Activated CD4-positive, alpha-beta T cell treated with anti-CD3 and anti-CD28 coated beads, Interleukin-2, amount 50 U/mL, for 48 hours (primary cell): ENCODE measurements at regions not wholly inside any gene's neighbourhood (a gene's known extent, or its start where the extent isn't known, plus 50 kb on each side); places are given as distances from the start of the nearest gene placed in this dataset.
"Not testable (repeated sequence)": the region's sequence is repeated elsewhere in the genome, so short reads cannot be mapped to it uniquely, and the experiment has no call there.

Experiments used
- DNase-seq, 2 experiments: peaks; one replicate each; pipeline ENCODE4 v3.0.0-alpha.2; 2020

GRCh38 chr10:37067576-37067975 is 57.8 kb upstream of the ANKRD30A start:
- DNase-seq: no peak

DNA sequence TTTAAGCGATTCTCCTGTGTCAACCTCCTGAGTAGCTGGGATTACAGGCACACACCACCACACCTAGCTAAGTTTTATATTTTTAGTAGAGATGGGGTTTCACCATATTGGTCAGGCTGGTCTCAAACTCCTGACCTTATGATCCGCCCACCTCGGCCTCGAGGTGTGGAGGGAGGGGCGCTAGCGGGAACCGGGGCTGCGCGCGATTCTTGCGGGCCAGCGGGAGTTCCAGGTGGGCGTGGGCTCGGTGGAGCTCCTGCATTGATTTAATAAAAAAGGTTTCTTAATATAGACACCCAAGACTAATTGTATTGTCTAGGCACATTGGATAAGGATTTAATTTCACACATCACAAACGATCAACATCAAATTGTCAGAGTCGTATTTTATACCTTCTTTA is 63.1 kb upstream of the ANKRD30A start:
- not testable (repeated sequence) for DNase-seq

GRCh38 chr10:37057261-37057660 is 68.1 kb upstream of the ANKRD30A start:
- DNase-seq: no peak

DNA sequence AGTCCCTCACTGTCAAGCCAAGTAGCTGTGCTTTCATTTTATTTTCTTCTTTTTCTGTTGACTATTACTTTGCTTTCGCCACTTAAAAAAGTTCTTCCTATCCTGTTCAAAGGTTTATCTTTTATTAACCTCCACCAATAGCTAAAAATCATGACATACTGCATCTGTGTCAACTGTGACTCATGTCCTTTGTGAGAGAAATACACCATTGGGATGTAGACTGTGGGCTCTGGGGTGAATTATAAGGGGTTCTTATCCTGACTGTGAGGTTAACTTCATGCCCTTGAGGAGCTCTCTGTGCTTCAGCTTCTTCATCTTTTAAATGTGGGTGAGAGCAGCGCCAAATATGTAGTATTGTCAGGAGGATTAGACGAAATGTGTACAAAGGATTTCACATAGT is 71.9 kb upstream of the ANKRD30A start:
- DNase-seq: no peak

DNA sequence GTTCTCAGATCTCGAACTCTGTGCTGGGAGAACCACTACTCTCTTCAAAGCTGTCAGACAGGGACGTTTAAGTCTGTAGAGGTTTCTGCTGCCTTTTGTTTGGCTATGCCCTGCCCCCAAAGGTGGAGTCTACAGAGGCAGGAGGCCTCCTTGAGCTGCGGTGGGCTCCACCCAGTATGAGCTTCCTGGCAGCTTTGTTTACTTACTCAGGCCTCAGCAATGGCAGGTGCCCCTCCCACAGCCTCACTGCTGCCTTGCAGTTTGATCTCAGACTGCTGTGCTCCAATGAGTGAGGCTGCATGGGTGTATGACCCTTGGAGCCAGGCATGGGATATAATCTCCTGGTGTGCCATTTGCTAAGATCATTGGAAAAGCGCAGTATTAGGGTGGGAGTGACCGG is 75.4 kb upstream of the ANKRD30A start:
- DNase-seq: not testable (repeated sequence)

DNA sequence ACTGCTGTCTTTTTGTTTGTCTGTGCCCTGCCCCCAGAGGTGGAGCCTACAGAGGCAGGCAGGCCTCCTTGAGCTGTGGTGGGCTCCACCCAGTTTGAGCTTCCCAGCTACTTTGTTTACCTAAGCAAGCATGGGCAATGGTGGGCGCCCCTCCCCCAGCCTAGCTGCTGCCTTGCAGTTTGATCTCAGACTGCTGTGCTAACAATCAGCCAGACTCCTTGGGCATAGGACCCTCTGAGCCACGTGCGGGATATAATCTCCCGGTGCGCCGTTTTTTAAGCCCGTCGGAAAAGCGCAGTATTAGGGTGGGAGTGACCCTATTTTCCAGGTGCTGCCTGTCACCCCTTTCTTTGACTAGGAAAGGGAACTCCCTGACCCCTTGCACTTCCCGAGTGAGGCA is 81.1 kb upstream of the ANKRD30A start:
- not testable (repeated sequence) for DNase-seq

DNA sequence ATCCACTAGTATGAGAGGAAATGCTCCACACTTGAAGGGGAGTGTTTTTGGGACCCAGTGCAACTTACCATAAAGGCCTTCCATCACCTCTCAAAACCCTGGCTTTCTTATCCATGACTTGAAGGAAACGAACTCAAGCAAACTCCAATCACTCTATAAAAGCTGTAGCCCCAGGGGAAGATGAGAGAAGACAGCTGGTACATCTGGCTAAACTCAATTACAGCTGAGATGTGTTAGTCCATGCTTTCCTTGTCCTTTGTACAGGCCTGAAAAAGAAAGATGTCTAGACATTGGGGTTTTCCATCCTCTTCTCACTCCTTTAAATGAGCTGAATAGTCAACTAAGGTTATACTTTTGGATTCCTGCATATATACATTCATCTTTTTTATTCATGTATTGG is 89.5 kb upstream of the ANKRD30A start:
- no peak for DNase-seq

GRCh38 chr10:37015498-37015897 is 109.9 kb upstream of the ANKRD30A start:
- DNase-seq: no peak

DNA sequence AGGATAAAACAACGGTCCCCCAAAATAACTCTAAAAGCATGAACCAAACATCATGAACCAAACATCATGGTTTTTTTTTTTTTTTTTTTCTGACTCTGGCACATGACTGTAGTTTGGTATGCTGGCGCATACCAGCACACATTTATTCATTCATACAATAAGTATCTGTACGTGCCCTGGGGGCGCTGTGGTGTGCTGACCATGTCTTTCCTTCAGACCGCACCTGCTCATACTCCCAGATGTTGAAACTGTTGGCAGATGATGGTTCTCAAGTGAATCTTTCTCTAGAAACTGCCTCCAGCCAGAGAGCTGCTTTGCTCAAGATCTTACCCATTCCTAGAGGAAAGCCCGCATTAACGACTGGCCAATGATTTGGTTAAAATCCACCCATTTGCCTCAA is 114.7 kb upstream of the ANKRD30A start:
- no peak for DNase-seq

GRCh38 chr10:37008276-37008675 is 117.1 kb upstream of the ANKRD30A start:
- not testable (repeated sequence) for DNase-seq

DNA sequence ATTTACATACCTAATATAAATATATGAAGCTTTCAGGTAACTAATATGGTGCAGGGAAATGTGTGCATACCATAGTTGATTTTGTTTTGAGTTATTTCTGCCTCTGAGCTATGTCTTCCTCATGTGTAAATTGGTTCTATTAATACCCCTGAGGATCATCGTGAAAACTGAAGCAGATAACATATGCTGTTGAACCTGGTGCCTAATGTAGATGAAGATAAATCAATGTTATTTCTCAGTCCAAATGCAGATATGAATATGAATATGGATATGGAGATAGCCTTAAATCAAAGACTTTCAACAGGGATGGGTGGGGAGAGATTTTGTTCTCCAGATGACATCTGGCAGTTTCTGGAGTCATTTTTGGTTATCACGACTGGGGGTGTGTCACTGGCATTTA is 122.3 kb upstream of the ANKRD30A start:
- no peak for DNase-seq

GRCh38 chr10:36995806-36996205 is 129.6 kb upstream of the ANKRD30A start:
- not testable (repeated sequence) for DNase-seq

GRCh38 chr10:36994886-36995285 is 130.5 kb upstream of the ANKRD30A start:
- DNase-seq: no peak

GRCh38 chr10:36989233-36989632 is 136.2 kb upstream of the ANKRD30A start:
- DNase-seq: no peak

- no peak for DNase-seq
Measured at GRCh38 chr10:36946598-36946997, 178.8 kb upstream of the ANKRD30A start.

GRCh38 chr10:36943544-36943943 is 181.9 kb upstream of the ANKRD30A start:
- DNase-seq: no peak

- DNase-seq: no peak
Measured at GRCh38 chr10:36942616-36943015, 182.8 kb upstream of the ANKRD30A start.

GRCh38 chr10:36903040-36903439 is 222.4 kb upstream of the ANKRD30A start:
- no peak for DNase-seq

GRCh38 chr10:36899652-36900051 is 225.7 kb upstream of the ANKRD30A start:
- DNase-seq: no peak

DNA sequence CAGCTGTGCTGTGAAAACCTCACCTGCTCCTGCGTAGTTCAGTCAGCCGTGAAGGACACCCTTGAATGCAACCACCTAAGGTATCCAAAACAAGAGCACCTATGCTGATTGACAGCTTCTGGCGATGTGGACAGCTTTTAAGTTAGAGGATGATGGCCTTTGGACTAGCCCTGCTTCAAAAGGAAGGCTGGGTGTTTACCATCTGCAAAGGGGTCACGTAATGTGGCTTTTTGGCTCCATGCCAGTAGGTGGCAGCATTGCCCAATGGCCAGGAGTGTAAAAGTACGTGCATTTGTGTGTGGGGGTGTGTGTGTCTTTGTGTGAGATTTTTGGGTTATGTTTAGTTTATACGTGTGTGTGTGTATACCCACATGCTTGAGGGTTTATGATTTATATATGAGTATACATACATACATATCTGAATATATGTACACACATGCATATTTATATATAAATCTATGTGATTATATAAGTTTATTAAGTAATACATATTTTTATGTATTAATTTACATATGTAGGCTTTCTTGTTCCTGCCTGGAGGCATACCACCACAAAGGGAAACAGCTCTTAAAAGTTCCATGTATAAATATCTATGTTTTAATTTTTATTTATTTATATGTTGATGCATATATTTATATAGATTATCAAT is 236.3 kb upstream of the ANKRD30A start:
- DNase-seq: peak; percentile 60 to 61

DNA sequence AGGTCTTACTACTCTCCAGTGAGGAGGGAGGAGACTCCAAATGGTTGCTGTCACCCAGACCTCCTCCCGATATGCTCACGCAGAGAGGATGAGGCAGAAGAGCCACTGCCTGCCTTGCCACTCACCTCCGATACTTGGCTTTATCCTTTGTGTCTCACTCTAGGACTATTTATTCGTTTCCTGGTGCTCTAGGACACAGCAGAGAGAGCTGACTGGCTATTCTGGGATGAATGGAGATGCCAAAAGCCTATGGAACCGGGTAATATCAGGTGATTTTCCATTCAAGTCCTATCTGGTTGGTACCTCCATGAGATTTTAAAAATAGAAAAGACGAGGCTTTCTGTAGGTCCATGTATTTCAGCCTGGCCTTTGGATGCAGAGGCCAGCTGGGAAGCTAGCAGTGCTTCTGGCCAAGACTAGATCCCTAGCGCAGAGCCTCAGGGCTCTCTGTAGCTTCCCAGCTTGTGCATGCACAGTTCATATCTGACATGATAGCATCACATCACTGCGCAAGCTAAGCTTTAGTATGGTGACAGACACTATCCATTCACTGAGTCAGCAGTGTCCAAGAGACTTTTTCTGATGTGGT is 239.0 kb upstream of the ANKRD30A start:
- DNase-seq: no peak

- no peak for DNase-seq
Measured at GRCh38 chr10:36885746-36886145, 239.7 kb upstream of the ANKRD30A start.

DNA sequence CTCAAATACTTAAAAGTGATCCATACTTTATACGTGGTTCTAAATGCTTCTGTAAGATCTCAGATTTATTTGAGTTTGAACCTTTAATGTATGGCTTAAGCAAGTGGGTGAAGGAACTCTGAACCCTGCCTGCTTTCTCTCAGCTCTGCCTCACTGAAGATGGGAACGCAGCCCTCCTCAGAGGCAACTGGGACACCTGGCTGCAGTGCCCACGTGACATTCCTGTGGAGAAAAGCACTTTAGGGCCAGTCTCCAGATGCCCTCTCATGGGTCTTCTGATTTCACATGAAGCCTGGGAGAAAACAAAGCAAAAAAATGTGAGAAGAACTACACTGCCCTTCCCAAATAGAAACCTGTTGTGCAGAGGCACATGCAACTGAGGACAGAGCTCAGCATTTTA is 242.6 kb upstream of the ANKRD30A start:
- DNase-seq: no peak

GRCh38 chr10:36880898-36881297 is 244.5 kb upstream of the ANKRD30A start:
- no peak for DNase-seq
